ENCODE measurements at regions not wholly inside any gene's neighbourhood (a gene's known extent, or its start where the extent isn't known, plus 50 kb on each side); places are given as distances from the start of the nearest gene placed in this dataset.

- no peak for DNase-seq (ENCODE audit: low spot score)
These were observed 278.0 kb downstream of the ADRA2A start for GRCh38 chr10:111354859-111355258.

- no peak for DNase-seq (ENCODE audit: low spot score)
These were observed 279.7 kb downstream of the ADRA2A start for GRCh38 chr10:111356571-111356970.

- no peak for DNase-seq (ENCODE audit: low spot score)
These were observed 281.0 kb downstream of the ADRA2A start for GRCh38 chr10:111357859-111358258.

GRCh38 chr10:111360260-111360925, 283.6 kb downstream of the ADRA2A start:
- peak; percentile 74 for DNase-seq (ENCODE audit: low spot score)

GRCh38 chr10:111367531-111367930, 290.7 kb downstream of the ADRA2A start:
- no peak for DNase-seq (ENCODE audit: low spot score)

GRCh38 chr10:111370101-111370500, 293.3 kb downstream of the ADRA2A start:
- no peak for DNase-seq (ENCODE audit: low spot score)

- DNase-seq (ENCODE audit: low spot score), result no peak
These were observed 296.9 kb downstream of the ADRA2A start for GRCh38 chr10:111373696-111374095.

GRCh38 chr10:111379534-111380187, 302.8 kb downstream of the ADRA2A start:
- DNase-seq (ENCODE audit: low spot score), result no peak

- no peak for DNase-seq (ENCODE audit: low spot score)
These were observed 307.7 kb downstream of the ADRA2A start for GRCh38 chr10:111384556-111384955.

- DNase-seq (ENCODE audit: low spot score), result no peak
These were observed 314.2 kb downstream of the ADRA2A start for GRCh38 chr10:111390813-111391563.

- DNase-seq (ENCODE audit: low spot score), result no peak
These were observed 315.3 kb downstream of the ADRA2A start for GRCh38 chr10:111392159-111392558.

GRCh38 chr10:111392910-111393309, 316.1 kb downstream of the ADRA2A start:
- DNase-seq (ENCODE audit: low spot score), result no peak

- no peak for DNase-seq (ENCODE audit: low spot score)
These were observed 333.9 kb downstream of the ADRA2A start for GRCh38 chr10:111410740-111411139.

- no peak for DNase-seq (ENCODE audit: low spot score)
These were observed 348.6 kb downstream of the ADRA2A start for GRCh38 chr10:111425459-111425858.

- DNase-seq (ENCODE audit: low spot score), result no peak
These were observed 352.6 kb downstream of the ADRA2A start for GRCh38 chr10:111429288-111430028.

- DNase-seq (ENCODE audit: low spot score), result no peak
These were observed 353.2 kb downstream of the ADRA2A start for GRCh38 chr10:111430070-111430469.

- DNase-seq (ENCODE audit: low spot score), result no peak
These were observed 355.8 kb downstream of the ADRA2A start for GRCh38 chr10:111432588-111432987.

- DNase-seq (ENCODE audit: low spot score), result no peak
These were observed 359.0 kb downstream of the ADRA2A start for GRCh38 chr10:111435871-111436270.

GRCh38 chr10:111439034-111439842, 362.4 kb downstream of the ADRA2A start:
- no peak for DNase-seq (ENCODE audit: low spot score)

GRCh38 chr10:111440501-111440900, 363.7 kb downstream of the ADRA2A start:
- DNase-seq (ENCODE audit: low spot score), result no peak

- DNase-seq (ENCODE audit: low spot score), result no peak
These were observed 368.8 kb downstream of the ADRA2A start for GRCh38 chr10:111445667-111446066.

- no peak for DNase-seq (ENCODE audit: low spot score)
These were observed 370.1 kb downstream of the ADRA2A start for GRCh38 chr10:111446966-111447365.

Measured in NAMALWA (cell line).